HCT116 (cell line): ENCODE measurements at regions not wholly inside any gene's neighbourhood (a gene's known extent, or its start where the extent isn't known, plus 50 kb on each side); places are given as distances from the start of the nearest gene placed in this dataset.

Experiments used
- ATAC-seq: fragments of 200-7000 bp; cut with Tn5 transposase; 2 replicates; pipeline ENCODE4 v1.9.1; 2020; ENCODE audit warnings: mild to moderate bottlenecking, moderate library complexity
- BruUV-seq: library from RNA; stranded (reverse); fragments of 400-500 nt; replicated peaks from 2 replicates; lab custom pipeline; 2021; lab: Mats Ljungman, UMichigan
- CTCF ChIA-PET: fragments of 300-600 bp; sonication (Branson Sonifier 250); formaldehyde crosslinking; loops from one replicate; lab custom pipeline; 2021; ENCODE audit warnings: antibody characterized with exemption; lab: Charles Lee
- POLR2A ChIA-PET: fragments of 300-600, 350-600 bp; sonication (Branson Sonifier 250); formaldehyde crosslinking; loops from one replicate; lab custom pipeline; 2021; ENCODE audit warnings: antibody characterized with exemption; lab: Charles Lee
- RAD21 ChIA-PET, 2 experiments: fragments of 300-600 bp; sonication (Branson Sonifier 250); formaldehyde crosslinking; loops; one replicate each; lab custom pipeline; 2023; ENCODE audit warnings: low total read pairs in 2 of 2; ENCODE audit not compliant: uncharacterized antibody in 2 of 2, unreplicated experiment in 2 of 2, low non-redundant PET in 1 of 2; lab: Charles Lee
- DNase-seq: peaks from one replicate; pipeline ENCODE4 v3.0.0-alpha.2; 2010; ENCODE audit warnings: low read depth, low spot score
- H2AFZ ChIP-seq: fragments of 200-600 bp; shearing (Covaris generic), sonication (generic); 2 replicates; pipeline ENCODE4 v1.6.1; 2017; ENCODE audit warnings: low read depth, mixed run types, mixed read lengths, antibody characterized with exemption, low read length; ENCODE audit not compliant: poor library complexity, severe bottlenecking
- H3K27ac ChIP-seq: 2 replicates; pipeline ENCODE4 v1.5.1; 2012; ENCODE audit warnings: low read depth, low read length
- H3K27me3 ChIP-seq: fragments of 200-600 bp; sonication (generic); 2 replicates; pipeline ENCODE4 v1.6.1; 2016; ENCODE audit warnings: mixed run types, low read length, mixed read lengths; ENCODE audit not compliant: insufficient read depth
- H3K36me3 ChIP-seq, 2 experiments: fragments of 200-500 bp in 1 of 2; fragments of 200-600 bp in 1 of 2; sonication (Bioruptor generic) in 1 of 2; sonication (generic) in 1 of 2; 2 replicates each; pipeline versions ENCODE4 v1.5.1 to v1.6.1; 2014 to 2016; ENCODE audit warnings: low read length in 2 of 2, inconsistent platforms in 1 of 2, mixed read lengths in 1 of 2, mixed run types in 1 of 2; ENCODE audit not compliant: insufficient read depth in 2 of 2, control insufficient read depth in 1 of 2
- H3K4me1 ChIP-seq, 2 experiments: fragments of 200-600 bp in 1 of 2; sonication (generic) in 1 of 2; 2 replicates each; pipeline versions ENCODE4 v1.5.1 to v1.6.1; 2012 to 2017; ENCODE audit warnings: low read length in 2 of 2, inconsistent platforms in 1 of 2, mild to moderate bottlenecking in 1 of 2, mixed read lengths in 1 of 2, mixed run types in 1 of 2, moderate library complexity in 1 of 2; ENCODE audit not compliant: insufficient read depth in 2 of 2, control insufficient read depth in 1 of 2
- H3K4me2 ChIP-seq: fragments of 200-600 bp; sonication (generic); 2 replicates; pipeline ENCODE4 v1.6.1; 2017; ENCODE audit warnings: mixed run types, low read length, mixed read lengths
- H3K4me3 ChIP-seq, 2 experiments: fragments of 200-600 bp in 1 of 2; sonication (generic) in 1 of 2; replicated peaks in 1 of 2; 2 replicates each; pipeline ENCODE4 v1.5.1; 2011 to 2016; ENCODE audit warnings: low read length in 2 of 2, control low read depth in 1 of 2, low read depth in 1 of 2, mild to moderate bottlenecking in 1 of 2, mixed read lengths in 1 of 2, mixed run types in 1 of 2
- H3K79me2 ChIP-seq: fragments of 200-600 bp; sonication (generic); 2 replicates; pipeline ENCODE4 v1.6.1; 2017; ENCODE audit warnings: mild to moderate bottlenecking, mixed run types, low read length, moderate library complexity, mixed read lengths; ENCODE audit not compliant: insufficient read depth
- H3K9ac ChIP-seq: fragments of 200-600 bp; sonication (generic); 2 replicates; pipeline ENCODE4 v1.6.1; 2016; ENCODE audit warnings: low read length, mixed read lengths
- H3K9me2 ChIP-seq: fragments of 200-600 bp; sonication (generic), shearing (Covaris generic); 2 replicates; pipeline ENCODE4 v1.6.1; 2017; ENCODE audit warnings: mixed run types, mild to moderate bottlenecking, moderate library complexity; ENCODE audit not compliant: insufficient read depth
- H3K9me3 ChIP-seq, 2 experiments: fragments of 200-500 bp in 1 of 2; fragments of 200-600 bp in 1 of 2; sonication (Bioruptor generic) in 1 of 2; sonication (generic) in 1 of 2; 2 replicates each; pipeline ENCODE4 v1.6.1; 2014 to 2017; ENCODE audit warnings: low read length in 2 of 2, mixed read lengths in 2 of 2, inconsistent platforms in 1 of 2, low read depth in 1 of 2, mild to moderate bottlenecking in 1 of 2, mixed run types in 1 of 2, moderate library complexity in 1 of 2; ENCODE audit not compliant: control insufficient read depth in 1 of 2, insufficient read depth in 1 of 2
- H4K20me1 ChIP-seq: fragments of 200-600 bp; sonication (generic), shearing (Covaris generic); 2 replicates; pipeline ENCODE4 v1.6.1; 2017; ENCODE audit warnings: mixed run types, mild to moderate bottlenecking, moderate library complexity; ENCODE audit not compliant: insufficient read depth
- CEBPB ChIP-seq: IDR thresholded peaks from 2 replicates; pipeline ENCODE4 v1.6.1; 2012; ENCODE audit warnings: low read depth
- CTCF ChIP-seq, 3 experiments: fragments of 200-600 bp in 1 of 3; sonication (generic) in 1 of 3; IDR thresholded peaks in 2 of 3; conservative IDR thresholded peaks in 1 of 3; 2 replicates each; pipeline ENCODE4 v1.5.1; 2012 to 2017; ENCODE audit warnings: low read depth in 2 of 3, low read length in 2 of 3, antibody characterized with exemption in 1 of 3, borderline replicate concordance in 1 of 3, control low read depth in 1 of 3, mild to moderate bottlenecking in 1 of 3, mixed read lengths in 1 of 3, mixed run types in 1 of 3, moderate library complexity in 1 of 3; ENCODE audit not compliant: insufficient read depth in 1 of 3
- ELF1 ChIP-seq: IDR thresholded peaks from 2 replicates; pipeline ENCODE4 v1.6.1; 2012; ENCODE audit warnings: low read depth, borderline replicate concordance
- EZH2 ChIP-seq: fragments of 200-600 bp; sonication (generic); IDR thresholded peaks from 2 replicates; pipeline ENCODE4 v1.6.1; 2017; ENCODE audit warnings: antibody characterized with exemption, mixed run types
- JUND ChIP-seq: IDR thresholded peaks from 2 replicates; pipeline ENCODE4 v1.6.1; 2012
- MAX ChIP-seq: IDR thresholded peaks from 2 replicates; pipeline ENCODE4 v1.6.1; 2012
- SRF ChIP-seq: IDR thresholded peaks from 2 replicates; pipeline ENCODE4 v1.6.1; 2012; ENCODE audit warnings: low read depth
- TCF7L2 ChIP-seq: IDR thresholded peaks from 2 replicates; pipeline ENCODE4 v1.7.0; 2011; ENCODE audit warnings: borderline replicate concordance, inconsistent platforms; ENCODE audit not compliant: insufficient read depth, insufficient read length; ENCODE audit errors: extremely low read depth
- YY1 ChIP-seq: IDR thresholded peaks from 2 replicates; pipeline ENCODE4 v1.6.1; 2011; ENCODE audit warnings: low read length, low read depth, moderate library complexity, mild to moderate bottlenecking; ENCODE audit not compliant: insufficient replicate concordance; ENCODE audit errors: extremely low read depth
- ZFX ChIP-seq: fragments of 450-650 bp; IDR thresholded peaks from 2 replicates; pipeline ENCODE4 v1.6.1; 2017
- intact Hi-C: fragments of 100-400 bp; cut with micrococcal nuclease; formaldehyde crosslinking; loops from 2 replicates; pipeline ENCODE4 v1.10.0; 2022

DNA sequence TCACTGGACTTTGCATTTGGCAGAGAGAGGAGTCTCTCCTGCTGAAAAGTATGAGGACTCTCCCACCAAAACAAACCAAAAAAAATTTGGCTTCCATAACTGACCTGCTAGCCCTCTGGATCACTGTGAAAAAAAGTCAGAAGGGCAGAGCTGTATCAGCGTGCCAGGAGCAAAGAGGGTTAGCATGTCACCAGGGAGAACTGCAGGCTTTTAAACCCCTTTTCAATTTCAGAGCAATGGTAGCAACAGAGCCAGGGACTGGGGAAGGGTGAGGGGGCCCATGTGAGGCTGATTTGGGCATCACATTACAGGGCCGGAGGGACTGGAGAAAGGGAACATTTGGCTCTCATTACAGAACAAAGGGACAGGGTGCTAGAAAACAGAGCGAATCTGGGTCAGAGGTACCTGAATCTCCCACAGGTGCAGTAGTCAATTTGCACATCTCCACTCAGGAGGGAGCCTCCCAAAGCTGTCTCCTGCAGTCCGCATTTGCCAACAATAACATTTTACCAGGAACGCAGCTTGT lies 185.7 kb upstream of the EYA4 start:
- CTCF ChIA-PET = no interaction called here
- no peaks in the 10 kb centered on the region for H3K4me1 ChIP-seq
- H3K36me3 ChIP-seq = no peaks in the 10 kb centered on the region
- POLR2A ChIA-PET = no interaction called here
- H3K4me3 ChIP-seq = no peak overlapping the region
- TF ChIP-seq ZFX = no peak
- TF ChIP-seq, all 23 proteins: peak for 0
- Histone ChIP-seq H3K27ac (no peak overlapping the region), H3K79me2 (no peaks in the 10 kb centered on the region), H3K9me2 (no peaks in the 10 kb centered on the region), H3K4me2 (no peak overlapping the region), H4K20me1 (no peaks in the 10 kb centered on the region), H2AFZ (no peak overlapping the region), H3K9me3 (no peaks in the 10 kb centered on the region), H3K9ac (no peak overlapping the region), H3K27me3 (no peaks in the 10 kb centered on the region)
- ATAC-seq (no peak), DNase-seq (no peak)
- RAD21 ChIA-PET = no interaction called here
- intact Hi-C loops = no loop called here
- no TSS peak for BruUV-seq

DNA sequence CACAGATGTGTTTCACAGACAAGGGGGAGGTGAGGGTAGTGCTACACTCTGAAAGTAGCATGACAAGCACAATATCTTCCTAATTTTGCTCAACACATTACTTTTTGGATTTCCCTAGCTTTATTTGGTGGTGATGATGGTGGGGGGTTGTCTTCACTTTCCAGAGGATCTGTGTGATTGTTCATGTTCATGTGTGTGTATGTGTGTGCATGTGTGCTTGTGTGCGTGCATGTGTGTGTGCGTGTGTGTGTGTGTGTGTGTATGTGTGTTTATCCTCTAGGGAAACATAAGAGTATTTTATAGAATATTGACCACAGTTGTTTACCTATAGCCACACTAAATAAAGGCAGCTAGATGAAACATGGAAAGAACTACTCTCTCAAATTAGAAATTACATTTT lies 183.8 kb upstream of the EYA4 start:
- Histone ChIP-seq H3K9me3 (no peaks in the 10 kb centered on the region), H3K27ac (no peak overlapping the region), H3K36me3 (no peaks in the 10 kb centered on the region), H3K27me3 (no peaks in the 10 kb centered on the region), H2AFZ (no peak overlapping the region), H3K4me3 (no peak overlapping the region), H3K4me1 (no peaks in the 10 kb centered on the region), H3K4me2 (no peak overlapping the region), H4K20me1 (no peaks in the 10 kb centered on the region), H3K79me2 (no peaks in the 10 kb centered on the region), H3K9me2 (no peaks in the 10 kb centered on the region), H3K9ac (no peak overlapping the region)
- TF ChIP-seq ELF1 = no peak
- TF ChIP-seq EZH2 = no peak
- no peak for TF ChIP-seq TCF7L2
- no peak for TF ChIP-seq MAX
- no peak for TF ChIP-seq CEBPB
- TF ChIP-seq YY1 = no peak
- TF ChIP-seq ZFX = no peak
- no peak for TF ChIP-seq SRF
- TF ChIP-seq CTCF (IDR thresholded peaks at IDR 0.05 in 2 of 3, conservative IDR thresholded peaks at IDR 0.05 in 1 of 3; ENCODE audit: borderline replicate concordance in 1 of 3, insufficient read depth in 1 of 3, low read depth in 2 of 3, low read length in 2 of 3) = no peak
- no peak for TF ChIP-seq JUND
- ChIA-PET POLR2A (no interaction called here), CTCF (interaction anchor here (0.9 kb wide), 1 partner anchor 120 kb away, joined by 3 read pairs; no protein-coding TSS in a partner anchor), RAD21 (no interaction called here)
- no peak for ATAC-seq
- intact Hi-C loops = no loop called here
- BruUV-seq = no TSS peak
- no peak for DNase-seq
